GM21390 (cell line): ENCODE measurements at regions not wholly inside any gene's neighbourhood (a gene's known extent, or its start where the extent isn't known, plus 50 kb on each side); places are given as distances from the start of the nearest gene placed in this dataset.

Experiments used
- ATAC-seq: cut with Tn5 transposase; IDR thresholded peaks from one replicate; pipeline ENCODE4 v1.9.1; 2021; ENCODE audit not compliant: unreplicated experiment

DNA sequence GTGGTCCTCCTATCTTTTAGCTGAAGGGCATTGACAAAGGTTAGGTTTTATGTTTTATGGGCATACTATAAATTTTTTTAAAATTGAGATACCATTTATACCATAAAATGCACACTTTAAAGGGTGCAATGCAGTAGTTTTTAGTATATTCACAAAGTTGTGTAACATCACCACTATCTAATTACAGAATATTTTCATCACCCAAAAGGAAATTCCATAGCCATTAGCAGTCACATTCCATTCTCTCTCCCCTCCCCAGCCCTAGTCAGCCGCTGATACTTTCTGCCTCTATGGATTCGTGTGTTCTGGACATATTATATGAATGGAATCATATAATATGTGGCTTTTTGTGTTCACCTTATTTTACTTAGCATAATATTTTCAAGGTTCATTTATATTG is 135.8 kb upstream of the B3GALT2 start:
- no peak for ATAC-seq

DNA sequence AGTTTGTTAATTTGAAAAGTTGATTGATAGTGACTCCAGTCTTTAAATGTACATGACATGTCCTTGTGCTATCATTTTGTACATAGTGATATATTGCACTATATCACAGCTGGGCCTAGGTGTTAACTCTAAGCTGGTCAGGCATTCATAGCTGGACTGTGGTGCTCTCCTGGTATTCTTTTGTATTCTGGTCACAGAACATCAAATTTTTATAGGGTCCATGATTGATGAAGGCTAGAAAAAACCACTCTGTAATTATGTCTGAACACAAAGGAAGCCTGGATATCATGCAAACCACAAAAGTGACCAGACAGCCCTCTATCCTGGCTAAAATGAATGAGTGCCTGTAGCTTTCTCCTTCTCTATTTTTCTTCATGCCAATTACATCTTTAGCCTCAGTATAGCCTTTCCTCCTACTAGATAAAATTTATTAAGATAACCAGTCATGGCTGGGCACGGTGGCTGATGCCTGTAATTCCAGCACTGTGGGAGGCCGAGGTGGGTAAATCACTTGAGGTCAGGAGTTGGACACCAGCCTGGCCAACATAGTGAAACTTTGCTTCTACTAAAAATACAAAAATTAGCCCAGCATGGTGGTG is 134.9 kb upstream of the B3GALT2 start:
- no peak for ATAC-seq

DNA sequence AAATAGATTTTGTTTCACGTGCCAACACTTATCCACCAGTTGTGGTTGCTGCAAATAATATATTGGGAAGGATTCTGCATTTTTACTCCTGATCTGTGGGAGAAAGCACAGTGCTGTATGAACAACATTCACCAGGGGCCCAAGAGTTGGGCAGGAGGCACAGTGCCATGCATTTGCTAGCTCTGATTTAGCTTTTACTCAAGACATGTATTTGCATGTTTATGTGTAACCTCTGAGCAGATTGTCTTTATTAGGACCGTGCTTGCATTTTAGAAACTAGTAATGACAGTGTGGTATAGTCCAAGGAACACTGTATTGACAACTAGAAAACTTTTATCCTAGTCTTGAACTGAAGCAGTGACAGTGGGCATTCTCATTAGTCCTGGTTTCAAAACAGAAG is 133.9 kb upstream of the B3GALT2 start:
- ATAC-seq = no peak

DNA sequence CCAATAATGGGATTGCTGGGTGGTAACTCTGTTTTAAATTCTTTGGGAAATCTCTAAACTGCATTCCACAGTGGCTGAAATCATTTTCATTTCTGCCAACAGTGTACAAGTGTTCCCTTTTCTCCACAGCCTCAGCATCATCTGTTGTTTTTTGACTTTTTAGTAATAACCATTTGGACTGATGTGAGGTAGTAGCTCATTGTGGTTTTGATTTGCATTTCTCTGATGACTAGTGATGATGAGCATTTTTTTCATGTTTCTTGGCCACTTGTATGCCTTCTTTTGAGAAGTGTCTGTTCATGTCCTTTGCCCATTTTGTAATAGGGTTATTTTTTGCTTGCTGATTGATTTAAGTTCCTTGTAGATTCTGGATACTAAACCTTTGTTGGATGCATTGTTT is 131.9 kb upstream of the B3GALT2 start:
- ATAC-seq = no peak

DNA sequence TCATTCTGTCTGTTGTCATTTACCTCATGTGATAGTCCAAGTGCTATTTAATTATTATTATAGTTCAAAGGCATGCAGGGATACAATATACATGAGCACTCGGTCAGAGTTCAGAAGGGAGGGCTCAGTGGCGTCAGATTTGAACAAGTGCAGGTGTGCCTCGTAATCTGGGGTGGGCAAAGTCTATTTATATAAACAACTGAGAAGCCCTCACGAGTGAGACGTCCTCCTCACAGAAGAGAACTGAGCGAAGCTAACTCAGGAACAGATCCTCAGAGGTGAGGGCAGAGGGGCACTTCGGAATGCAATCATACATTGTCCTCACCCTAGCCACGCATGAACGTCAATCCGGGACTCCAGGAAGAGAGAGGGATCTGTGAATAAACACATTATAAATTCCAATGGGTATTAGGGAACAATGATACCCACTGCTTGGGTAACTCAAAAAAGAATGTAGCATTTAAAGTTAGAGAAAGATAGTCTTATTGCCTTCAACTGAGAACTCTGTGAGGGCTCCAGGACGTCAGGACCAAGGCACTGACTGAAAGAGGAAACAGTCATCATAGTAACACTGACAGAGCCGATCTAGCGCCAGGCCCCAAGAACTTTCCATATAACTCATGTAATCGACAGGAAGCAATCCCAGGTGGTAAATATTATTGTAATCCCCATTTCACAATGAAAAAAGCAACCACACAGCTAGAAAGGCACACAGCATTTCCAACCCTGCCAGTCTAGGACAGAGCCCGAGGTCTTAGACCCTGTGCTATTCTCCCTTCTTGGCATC is 127.1 kb upstream of the B3GALT2 start:
- no peak for ATAC-seq

DNA sequence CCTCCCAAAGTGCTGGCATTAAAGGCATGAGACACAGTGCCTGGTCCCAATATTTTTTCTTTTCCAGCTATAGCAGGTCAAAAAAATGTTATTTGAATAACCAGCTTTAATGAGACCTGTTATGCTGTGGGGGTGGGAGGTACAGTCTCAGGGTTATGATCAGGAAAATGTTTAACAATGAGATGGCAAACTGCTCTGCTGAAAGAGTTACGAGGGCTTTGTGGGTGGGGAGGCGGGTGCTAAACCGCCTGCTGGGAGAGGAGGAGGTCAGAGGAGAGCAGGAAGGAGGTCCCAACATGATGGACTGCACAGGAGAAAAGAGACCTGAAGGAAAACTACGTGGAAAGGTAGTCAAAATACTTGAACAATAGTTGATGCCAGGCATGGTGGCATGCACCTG is 126.0 kb upstream of the B3GALT2 start:
- no peak for ATAC-seq

DNA sequence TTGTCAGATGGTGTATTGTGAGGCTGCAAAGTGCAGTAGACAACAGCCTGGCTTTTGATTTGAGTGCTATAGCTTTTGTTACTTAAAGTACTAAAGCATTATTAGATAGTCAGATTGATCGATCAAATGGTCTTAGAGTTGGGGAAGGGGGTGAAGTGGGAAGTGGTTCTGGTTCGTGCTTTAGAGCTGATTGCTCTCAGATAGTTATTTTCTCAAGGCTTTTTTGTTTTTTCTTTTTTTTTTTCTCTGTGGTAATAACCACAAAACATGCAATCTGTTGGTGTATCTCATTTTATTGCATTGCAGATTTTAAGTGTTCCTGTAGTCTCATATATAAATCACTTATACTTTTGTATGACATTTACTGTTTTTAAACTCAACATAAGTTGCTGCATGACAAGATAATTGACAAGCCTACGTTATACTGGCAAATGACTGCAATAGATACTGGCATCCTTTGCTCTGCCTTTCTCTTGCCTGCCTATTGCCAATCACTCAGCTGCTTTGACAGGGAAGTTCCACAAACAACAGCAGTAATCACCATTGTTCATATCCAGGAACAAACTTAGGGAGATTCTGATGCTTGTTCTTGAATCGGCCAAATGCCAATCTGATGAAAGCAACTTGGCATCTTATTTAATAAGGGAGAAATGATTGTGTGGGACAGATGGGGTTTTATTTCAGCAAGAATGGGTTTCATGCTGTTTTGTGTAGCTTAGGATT is 125.0 kb upstream of the B3GALT2 start:
- no peak for ATAC-seq

DNA sequence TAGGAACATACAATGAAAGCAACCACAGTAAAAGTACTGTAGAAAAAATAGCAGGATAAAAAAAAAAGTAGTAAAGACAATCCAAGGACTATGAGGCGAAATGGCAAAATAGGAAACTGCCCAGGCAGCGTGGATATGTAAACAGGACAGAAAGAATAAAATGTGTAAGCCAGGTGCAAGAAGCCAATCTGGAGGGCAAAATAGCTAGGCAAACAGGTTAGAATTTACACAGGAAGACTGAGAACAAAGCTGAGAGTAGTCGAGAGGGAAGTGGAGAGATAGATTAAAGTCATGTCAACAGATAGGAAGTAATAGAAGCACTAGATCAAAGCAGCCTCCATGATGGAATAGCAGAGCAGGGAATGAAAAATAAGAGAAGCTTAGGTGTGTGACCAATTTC is 124.2 kb upstream of the B3GALT2 start:
- no peak for ATAC-seq

DNA sequence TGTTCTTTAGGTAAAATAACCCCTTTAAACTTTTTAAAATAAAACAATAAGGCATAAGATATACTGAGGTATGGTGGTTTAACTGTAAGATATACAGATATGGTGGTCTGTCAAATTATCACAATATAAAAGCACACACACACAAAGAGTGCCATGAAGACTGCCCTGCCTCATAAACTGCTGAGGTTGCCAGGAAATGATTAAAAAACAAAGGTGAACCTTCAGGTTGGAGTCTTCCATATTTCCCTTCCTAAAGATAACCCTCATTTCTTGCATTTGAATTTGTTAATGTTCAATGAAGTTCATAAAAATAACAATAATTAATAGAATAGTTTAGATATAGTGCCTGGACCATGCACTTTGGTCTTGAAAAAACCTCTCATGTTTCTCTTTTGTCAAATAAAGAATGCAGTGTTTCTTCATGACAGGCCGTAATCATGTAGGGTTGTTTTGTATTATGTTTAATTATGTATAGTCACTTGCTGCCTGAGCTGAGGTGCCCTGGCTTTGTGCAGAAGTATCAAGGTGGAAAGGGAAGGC is 123.6 kb upstream of the B3GALT2 start:
- ATAC-seq = no peak

DNA sequence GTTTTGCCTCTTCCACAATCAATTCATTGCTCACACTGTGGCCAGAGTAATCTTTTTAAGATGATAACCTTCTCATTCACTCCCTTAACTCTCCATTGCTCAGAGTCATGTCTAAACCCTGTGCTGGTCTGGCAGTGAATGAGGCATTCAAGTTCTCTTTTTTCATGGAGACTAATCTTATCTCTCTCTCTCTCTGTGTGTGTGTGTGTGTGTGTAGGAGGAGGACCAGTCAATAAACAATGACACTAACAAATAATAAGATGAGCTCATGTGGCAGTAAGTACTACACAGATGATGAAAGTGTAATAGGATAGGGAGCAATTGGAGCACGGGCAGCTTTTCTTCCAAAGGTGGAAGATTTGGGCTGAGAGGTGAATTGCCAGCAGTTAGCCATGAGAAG is 122.0 kb upstream of the B3GALT2 start:
- ATAC-seq = no peak

DNA sequence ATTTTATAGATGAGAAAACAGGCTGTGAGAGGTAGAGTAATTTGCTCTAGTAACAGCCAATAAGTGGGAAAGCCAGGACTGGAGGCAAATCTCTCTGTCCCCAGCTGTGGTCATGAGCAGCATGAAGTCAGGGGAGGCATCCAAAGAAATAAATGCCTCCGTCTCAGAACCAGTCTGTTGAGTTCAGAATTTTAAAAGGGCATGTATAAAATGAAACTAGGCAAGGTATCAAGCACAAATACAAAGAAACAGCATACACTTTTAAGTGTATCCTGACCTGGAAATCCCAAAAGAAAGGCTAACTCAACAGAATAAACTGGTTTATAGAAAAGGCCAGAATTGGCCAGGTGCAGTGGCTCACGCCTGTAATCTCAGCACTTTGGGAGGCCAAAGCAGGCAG is 120.0 kb upstream of the B3GALT2 start:
- no peak for ATAC-seq
